Caco-2 (cell line): ENCODE measurements at regions not wholly inside any gene's neighbourhood (a gene's known extent, or its start where the extent isn't known, plus 50 kb on each side); places are given as distances from the start of the nearest gene placed in this dataset.

Source experiments
- BruUV-seq: library from RNA; stranded (reverse); fragments of 400-500 nt; replicated peaks from 2 replicates; lab custom pipeline; 2021; lab: Mats Ljungman, UMichigan
- CTCF ChIA-PET: fragments of 300-600 bp; sonication (Branson Sonifier 250); formaldehyde crosslinking; loops from one replicate; lab custom pipeline; 2022; ENCODE audit warnings: antibody characterized with exemption; lab: Charles Lee
- POLR2A ChIA-PET: fragments of 300-600 bp; sonication (Branson Sonifier 250); formaldehyde crosslinking; loops from one replicate; lab custom pipeline; 2022; ENCODE audit warnings: antibody characterized with exemption; lab: Charles Lee
- DNase-seq, 2 experiments: peaks; one replicate each; pipeline versions ENCODE4 v3.0.0 to v3.0.0-alpha.2; 2020 to 2022
- H3K27me3 ChIP-seq: replicated peaks from 2 replicates; pipeline ENCODE4 v1.6.0; 2011; ENCODE audit warnings: low read length; ENCODE audit not compliant: control insufficient read depth, insufficient read depth
- H3K36me3 ChIP-seq: 2 replicates; pipeline ENCODE4 v1.5.1; 2011; ENCODE audit warnings: low read length; ENCODE audit not compliant: control insufficient read depth, insufficient read depth
- H3K4me1 ChIP-seq: fragments of 250-450 bp; sonication (Bioruptor Pico); 2 replicates; pipeline ENCODE4 v1.5.1; 2020; ENCODE audit warnings: mild to moderate bottlenecking
- H3K4me3 ChIP-seq: 2 replicates; pipeline ENCODE4 v1.5.1; 2011; ENCODE audit warnings: low read depth, mild to moderate bottlenecking, control low read depth, low read length
- H3K9me3 ChIP-seq: fragments of 250-450 bp; sonication (Bioruptor Pico); 2 replicates; pipeline ENCODE4 v1.5.1; 2020; ENCODE audit warnings: mild to moderate bottlenecking, moderate library complexity
- H3K27ac Mint-ChIP-seq: one replicate; pipeline ENCODE4 v1.8.0; 2022; ENCODE audit warnings: mixed read lengths; ENCODE audit not compliant: unreplicated experiment
- H3K27me3 Mint-ChIP-seq: one replicate; pipeline ENCODE4 v1.8.0; 2022; ENCODE audit warnings: mixed read lengths; ENCODE audit not compliant: insufficient read depth, unreplicated experiment
- H3K36me3 Mint-ChIP-seq: one replicate; pipeline ENCODE4 v1.8.0; 2022; ENCODE audit warnings: mild to moderate bottlenecking, mixed read lengths; ENCODE audit not compliant: insufficient read depth, unreplicated experiment
- H3K4me1 Mint-ChIP-seq: one replicate; pipeline ENCODE4 v1.8.0; 2022; ENCODE audit warnings: low read depth, mixed read lengths; ENCODE audit not compliant: unreplicated experiment
- H3K4me3 Mint-ChIP-seq: one replicate; pipeline ENCODE4 v1.8.0; 2022; ENCODE audit warnings: mild to moderate bottlenecking, moderate library complexity, mixed read lengths; ENCODE audit not compliant: unreplicated experiment
- H3K9me3 Mint-ChIP-seq: one replicate; pipeline ENCODE4 v1.8.0; 2022; ENCODE audit warnings: mixed read lengths; ENCODE audit not compliant: unreplicated experiment
- CTCF ChIP-seq, 2 experiments: fragments of 200-600 bp in 1 of 2; IDR thresholded peaks; 1 replicate in 1 of 2; 2 replicates in 1 of 2; pipeline versions ENCODE4 v1.5.1 to v1.8.0; 2011 to 2022; ENCODE audit warnings: antibody characterized with exemption in 1 of 2, control low read depth in 1 of 2, inconsistent platforms in 1 of 2, low read depth in 1 of 2, low read length in 1 of 2, mild to moderate bottlenecking in 1 of 2, moderate library complexity in 1 of 2; ENCODE audit not compliant: insufficient read depth in 1 of 2, severe bottlenecking in 1 of 2, unreplicated experiment in 1 of 2
- intact Hi-C: fragments of 100-400 bp; cut with micrococcal nuclease; formaldehyde crosslinking; loops from one replicate; pipeline ENCODE4 v1.10.0; 2022; ENCODE audit not compliant: unreplicated experiment

GRCh38 chr10:129400426-129400825, 66.6 kb upstream of the MGMT start:
- Mint-ChIP-seq H3K27ac (no peak overlapping the region), H3K36me3 (no peaks in the 10 kb centered on the region), H3K4me1 (no peaks in the 10 kb centered on the region), H3K9me3 (no peaks in the 10 kb centered on the region), H3K27me3 (peaks cover 8% of the 10 kb centered on the region), H3K4me3 (no peak overlapping the region)
- no peak for DNase-seq
- POLR2A ChIA-PET, result no interaction called here
- no TSS peak for BruUV-seq
- Histone ChIP-seq H3K9me3 (no peaks in the 10 kb centered on the region), H3K27me3 (no peaks in the 10 kb centered on the region), H3K4me3 (no peak overlapping the region), H3K4me1 (no peaks in the 10 kb centered on the region), H3K36me3 (no peaks in the 10 kb centered on the region)
- intact Hi-C loops, result no loop called here
- CTCF ChIA-PET, result no interaction called here
- TF ChIP-seq CTCF (IDR thresholded peaks at IDR 0.05; ENCODE audit: insufficient read depth in 1 of 2, low read depth in 1 of 2, low read length in 1 of 2, severe bottlenecking in 1 of 2, unreplicated experiment in 1 of 2), result no peak

- H3K9me3 Mint-ChIP-seq, result no peaks in the 10 kb centered on the region
- no peaks in the 10 kb centered on the region for H3K4me1 Mint-ChIP-seq
- Histone ChIP-seq H3K4me1 (no peaks in the 10 kb centered on the region), H3K9me3 (no peaks in the 10 kb centered on the region), H3K4me3 (no peak overlapping the region), H3K27me3 (no peaks in the 10 kb centered on the region), H3K36me3 (no peaks in the 10 kb centered on the region)
- no peak overlapping the region for H3K4me3 Mint-ChIP-seq
- no peak for DNase-seq
- H3K27ac Mint-ChIP-seq, result no peak overlapping the region
- intact Hi-C loops, result no loop called here
- BruUV-seq, result no TSS peak
- no peaks in the 10 kb centered on the region for H3K36me3 Mint-ChIP-seq
- TF ChIP-seq CTCF (IDR thresholded peaks at IDR 0.05; ENCODE audit: insufficient read depth in 1 of 2, low read depth in 1 of 2, low read length in 1 of 2, severe bottlenecking in 1 of 2, unreplicated experiment in 1 of 2), result no peak
- CTCF ChIA-PET, result no interaction called here
- POLR2A ChIA-PET, result no interaction called here
- peaks cover 3% of the 10 kb centered on the region for H3K27me3 Mint-ChIP-seq
Observed at GRCh38 chr10:129402459-129402858, 64.6 kb upstream of the MGMT start.

- TF ChIP-seq CTCF (IDR thresholded peaks at IDR 0.05; ENCODE audit: insufficient read depth in 1 of 2, low read depth in 1 of 2, low read length in 1 of 2, severe bottlenecking in 1 of 2, unreplicated experiment in 1 of 2), result no peak
- Histone ChIP-seq H3K27me3 (no peaks in the 10 kb centered on the region), H3K4me3 (no peak overlapping the region), H3K36me3 (no peaks in the 10 kb centered on the region), H3K4me1 (no peaks in the 10 kb centered on the region), H3K9me3 (no peaks in the 10 kb centered on the region)
- Mint-ChIP-seq H3K4me3 (no peak overlapping the region), H3K36me3 (no peaks in the 10 kb centered on the region), H3K27ac (no peak overlapping the region), H3K27me3 (peaks cover 3% of the 10 kb centered on the region), H3K9me3 (no peaks in the 10 kb centered on the region), H3K4me1 (no peaks in the 10 kb centered on the region)
- BruUV-seq, result no TSS peak
- DNase-seq, result no peak
- ChIA-PET CTCF (no interaction called here), POLR2A (no interaction called here)
- intact Hi-C loops, result no loop called here
Observed at GRCh38 chr10:129404091-129404490, 63.0 kb upstream of the MGMT start.
